Caco-2 (cell line): ENCODE measurements at regions not wholly inside any gene's neighbourhood (a gene's known extent, or its start where the extent isn't known, plus 50 kb on each side); places are given as distances from the start of the nearest gene placed in this dataset.
A peak's percentile ranks its signal among the peaks of the same experiment; 100 is the strongest.

ENCODE experiments used
- BruUV-seq: library from RNA; stranded (reverse); fragments of 400-500 nt; replicated peaks from 2 replicates; lab custom pipeline; 2021; lab: Mats Ljungman, UMichigan
- CTCF ChIA-PET: fragments of 300-600 bp; sonication (Branson Sonifier 250); formaldehyde crosslinking; loops from one replicate; lab custom pipeline; 2022; ENCODE audit warnings: antibody characterized with exemption; lab: Charles Lee
- POLR2A ChIA-PET: fragments of 300-600 bp; sonication (Branson Sonifier 250); formaldehyde crosslinking; loops from one replicate; lab custom pipeline; 2022; ENCODE audit warnings: antibody characterized with exemption; lab: Charles Lee
- DNase-seq, 2 experiments: peaks; one replicate each; pipeline versions ENCODE4 v3.0.0 to v3.0.0-alpha.2; 2020 to 2022
- H3K27me3 ChIP-seq: replicated peaks from 2 replicates; pipeline ENCODE4 v1.6.0; 2011; ENCODE audit warnings: low read length; ENCODE audit not compliant: control insufficient read depth, insufficient read depth
- H3K36me3 ChIP-seq: 2 replicates; pipeline ENCODE4 v1.5.1; 2011; ENCODE audit warnings: low read length; ENCODE audit not compliant: control insufficient read depth, insufficient read depth
- H3K4me1 ChIP-seq: fragments of 250-450 bp; sonication (Bioruptor Pico); 2 replicates; pipeline ENCODE4 v1.5.1; 2020; ENCODE audit warnings: mild to moderate bottlenecking
- H3K4me3 ChIP-seq: 2 replicates; pipeline ENCODE4 v1.5.1; 2011; ENCODE audit warnings: low read depth, mild to moderate bottlenecking, control low read depth, low read length
- H3K9me3 ChIP-seq: fragments of 250-450 bp; sonication (Bioruptor Pico); 2 replicates; pipeline ENCODE4 v1.5.1; 2020; ENCODE audit warnings: mild to moderate bottlenecking, moderate library complexity
- H3K27ac Mint-ChIP-seq: one replicate; pipeline ENCODE4 v1.8.0; 2022; ENCODE audit warnings: mixed read lengths; ENCODE audit not compliant: unreplicated experiment
- H3K27me3 Mint-ChIP-seq: one replicate; pipeline ENCODE4 v1.8.0; 2022; ENCODE audit warnings: mixed read lengths; ENCODE audit not compliant: insufficient read depth, unreplicated experiment
- H3K36me3 Mint-ChIP-seq: one replicate; pipeline ENCODE4 v1.8.0; 2022; ENCODE audit warnings: mild to moderate bottlenecking, mixed read lengths; ENCODE audit not compliant: insufficient read depth, unreplicated experiment
- H3K4me1 Mint-ChIP-seq: one replicate; pipeline ENCODE4 v1.8.0; 2022; ENCODE audit warnings: low read depth, mixed read lengths; ENCODE audit not compliant: unreplicated experiment
- H3K4me3 Mint-ChIP-seq: one replicate; pipeline ENCODE4 v1.8.0; 2022; ENCODE audit warnings: mild to moderate bottlenecking, moderate library complexity, mixed read lengths; ENCODE audit not compliant: unreplicated experiment
- H3K9me3 Mint-ChIP-seq: one replicate; pipeline ENCODE4 v1.8.0; 2022; ENCODE audit warnings: mixed read lengths; ENCODE audit not compliant: unreplicated experiment
- intact Hi-C: fragments of 100-400 bp; cut with micrococcal nuclease; formaldehyde crosslinking; loops from one replicate; pipeline ENCODE4 v1.10.0; 2022; ENCODE audit not compliant: unreplicated experiment
- TF ChIP-seq, protein P1 (sequence below), 2 experiments: fragments of 200-600 bp in 1 of 2; IDR thresholded peaks; 1 replicate in 1 of 2; 2 replicates in 1 of 2; pipeline versions ENCODE4 v1.5.1 to v1.8.0; 2011 to 2022; ENCODE audit warnings: antibody characterized with exemption in 1 of 2, control low read depth in 1 of 2, inconsistent platforms in 1 of 2, low read depth in 1 of 2, low read length in 1 of 2, mild to moderate bottlenecking in 1 of 2, moderate library complexity in 1 of 2; ENCODE audit not compliant: insufficient read depth in 1 of 2, severe bottlenecking in 1 of 2, unreplicated experiment in 1 of 2

DNA sequence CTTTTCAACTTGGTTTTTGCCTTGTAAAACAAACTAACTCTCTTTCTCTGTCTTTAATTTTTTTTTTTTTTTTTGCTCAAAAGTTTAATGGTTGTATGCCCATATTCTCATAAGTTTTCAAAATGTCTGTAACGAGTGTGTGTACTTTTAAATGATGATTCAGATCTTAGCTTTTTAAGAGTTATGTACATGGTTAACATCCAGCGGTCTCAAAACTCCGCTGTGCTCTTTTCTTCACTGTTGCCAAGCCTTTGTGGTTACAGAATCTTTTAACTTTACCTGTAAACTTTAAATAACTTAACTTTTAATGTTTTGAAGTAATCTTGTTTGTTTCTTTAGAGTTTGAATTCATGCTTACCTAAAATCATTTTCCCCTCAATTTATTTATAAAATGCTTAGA is 133.0 kb downstream of the SAMD5 start:
- intact Hi-C loops: loop anchor here (5.0 kb wide), 1 partner anchor 331 kb away; no protein-coding TSS in a partner anchor
- H3K4me3 Mint-ChIP-seq: no peak overlapping the region

DNA sequence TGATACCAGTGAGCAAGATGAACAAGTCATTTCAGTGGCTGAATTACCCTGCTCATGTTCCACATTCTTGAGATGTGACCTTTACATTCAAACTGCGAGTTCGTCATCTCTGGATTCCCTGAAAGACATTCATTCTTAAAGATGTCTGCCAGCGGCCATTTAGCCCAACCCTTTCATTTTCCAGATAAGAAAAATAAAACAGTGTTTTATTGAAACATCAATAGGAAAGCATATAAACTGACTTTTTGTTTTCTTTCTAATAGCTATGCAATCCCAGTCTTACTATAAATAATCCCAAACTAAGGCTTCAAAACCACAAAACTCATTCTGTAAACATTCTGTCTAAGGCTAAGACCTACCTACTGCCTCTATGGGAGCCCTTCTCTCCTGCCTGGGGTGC is 134.0 kb downstream of the SAMD5 start:
- intact Hi-C loops: loop anchor here (1.0 to 5.0 kb wide), 3 partner anchors 67 to 330 kb away; partner anchors contain the start of gene SAMD5
- peak; percentile 65 to 66 for DNase-seq

More for the DNA sequence above, 133.0 kb downstream of the SAMD5 start:
- Mint-ChIP-seq H3K27me3 (no peaks in the 10 kb centered on the region), H3K36me3 (no peaks in the 10 kb centered on the region), H3K9me3 (peaks cover 10% of the 10 kb centered on the region), H3K4me1 (peaks cover 31% of the 10 kb centered on the region), H3K27ac (peak overlapping the region; percentile 33)
- Histone ChIP-seq H3K36me3 (no peaks in the 10 kb centered on the region), H3K4me1 (peaks cover 25% of the 10 kb centered on the region), H3K27me3 (no peaks in the 10 kb centered on the region), H3K4me3 (no peak overlapping the region), H3K9me3 (no peaks in the 10 kb centered on the region)
- no TSS peak for BruUV-seq
- DNase-seq: no peak
- TF ChIP-seq, protein P1, sequence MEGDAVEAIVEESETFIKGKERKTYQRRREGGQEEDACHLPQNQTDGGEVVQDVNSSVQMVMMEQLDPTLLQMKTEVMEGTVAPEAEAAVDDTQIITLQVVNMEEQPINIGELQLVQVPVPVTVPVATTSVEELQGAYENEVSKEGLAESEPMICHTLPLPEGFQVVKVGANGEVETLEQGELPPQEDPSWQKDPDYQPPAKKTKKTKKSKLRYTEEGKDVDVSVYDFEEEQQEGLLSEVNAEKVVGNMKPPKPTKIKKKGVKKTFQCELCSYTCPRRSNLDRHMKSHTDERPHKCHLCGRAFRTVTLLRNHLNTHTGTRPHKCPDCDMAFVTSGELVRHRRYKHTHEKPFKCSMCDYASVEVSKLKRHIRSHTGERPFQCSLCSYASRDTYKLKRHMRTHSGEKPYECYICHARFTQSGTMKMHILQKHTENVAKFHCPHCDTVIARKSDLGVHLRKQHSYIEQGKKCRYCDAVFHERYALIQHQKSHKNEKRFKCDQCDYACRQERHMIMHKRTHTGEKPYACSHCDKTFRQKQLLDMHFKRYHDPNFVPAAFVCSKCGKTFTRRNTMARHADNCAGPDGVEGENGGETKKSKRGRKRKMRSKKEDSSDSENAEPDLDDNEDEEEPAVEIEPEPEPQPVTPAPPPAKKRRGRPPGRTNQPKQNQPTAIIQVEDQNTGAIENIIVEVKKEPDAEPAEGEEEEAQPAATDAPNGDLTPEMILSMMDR (IDR thresholded peaks at IDR 0.05; ENCODE audit: insufficient read depth in 1 of 2, low read depth in 1 of 2, low read length in 1 of 2, severe bottlenecking in 1 of 2, unreplicated experiment in 1 of 2): no peak
- CTCF ChIA-PET: no interaction called here
- POLR2A ChIA-PET: no interaction called here

DNA sequence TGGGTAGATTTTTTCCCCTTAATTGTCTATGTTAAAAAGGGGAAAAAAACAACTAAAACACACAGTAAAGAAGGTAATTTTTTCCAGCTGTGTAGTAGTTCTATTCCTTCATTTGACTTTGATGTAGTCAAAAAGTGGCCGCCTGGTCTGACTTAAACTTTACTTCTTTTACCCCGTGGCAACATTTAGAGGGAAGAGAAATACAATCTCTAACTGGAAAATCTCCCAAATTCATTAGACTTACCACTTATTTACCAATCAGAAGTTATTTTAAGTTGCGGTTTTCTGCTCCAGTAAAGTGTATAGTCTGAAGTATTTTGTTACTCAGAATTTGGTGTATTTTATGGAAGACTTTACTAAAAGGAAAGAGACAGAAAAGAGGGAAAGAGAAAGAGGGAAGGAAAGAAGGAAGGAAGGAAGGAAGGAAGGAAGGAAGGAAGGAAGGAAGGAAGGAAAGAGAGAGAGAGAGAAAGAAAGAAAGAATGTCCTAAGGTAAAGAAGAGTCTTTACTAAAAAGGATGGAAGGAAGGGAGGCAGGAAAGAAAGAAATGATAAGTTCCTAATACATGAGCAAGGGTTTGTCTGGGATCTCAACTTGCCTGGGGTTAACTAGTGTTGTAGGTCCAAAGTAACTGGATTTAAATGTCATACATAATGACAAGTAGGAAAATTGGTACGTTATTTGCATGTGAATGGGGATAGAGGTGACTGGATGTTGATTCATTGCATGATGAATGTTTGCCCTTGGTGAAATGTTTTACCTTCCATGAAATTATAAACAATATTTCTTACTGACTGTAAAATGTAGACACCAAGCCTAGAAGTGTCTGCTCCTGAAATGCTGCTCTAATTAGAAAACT is 135.1 kb downstream of the SAMD5 start:
- no peaks in the 10 kb centered on the region for H3K36me3 Mint-ChIP-seq
- H3K27me3 ChIP-seq: no peaks in the 10 kb centered on the region
- ChIA-PET CTCF (no interaction called here), POLR2A (no interaction called here)
- no peak overlapping the region for H3K4me3 Mint-ChIP-seq
- H3K9me3 ChIP-seq: no peaks in the 10 kb centered on the region
- H3K4me3 ChIP-seq: no peak overlapping the region
- H3K36me3 ChIP-seq: no peaks in the 10 kb centered on the region
- H3K4me1 Mint-ChIP-seq: peaks cover 31% of the 10 kb centered on the region
- no peak for DNase-seq
- peaks cover 10% of the 10 kb centered on the region for H3K9me3 Mint-ChIP-seq
- peaks cover 25% of the 10 kb centered on the region for H3K4me1 ChIP-seq
- H3K27ac Mint-ChIP-seq: peak overlapping the region; percentile 89
- no TSS peak for BruUV-seq
- no peaks in the 10 kb centered on the region for H3K27me3 Mint-ChIP-seq
- TF ChIP-seq, protein P1 (IDR thresholded peaks at IDR 0.05; ENCODE audit: insufficient read depth in 1 of 2, low read depth in 1 of 2, low read length in 1 of 2, severe bottlenecking in 1 of 2, unreplicated experiment in 1 of 2): no peak
- intact Hi-C loops: loop anchor here (2.0 to 5.0 kb wide), 2 partner anchors 135 to 329 kb away; partner anchors contain the start of gene SAMD5

More for the DNA sequence above, 134.0 kb downstream of the SAMD5 start:
- Mint-ChIP-seq H3K9me3 (peaks cover 10% of the 10 kb centered on the region), H3K4me1 (peaks cover 31% of the 10 kb centered on the region), H3K27ac (peak overlapping the region; percentile 89), H3K4me3 (peak overlapping the region; percentile 40), H3K27me3 (no peaks in the 10 kb centered on the region), H3K36me3 (no peaks in the 10 kb centered on the region)
- Histone ChIP-seq H3K9me3 (no peaks in the 10 kb centered on the region), H3K4me3 (no peak overlapping the region), H3K36me3 (no peaks in the 10 kb centered on the region), H3K27me3 (no peaks in the 10 kb centered on the region), H3K4me1 (peaks cover 25% of the 10 kb centered on the region)
- CTCF ChIA-PET: interaction anchor here (0.6 kb wide), 1 partner anchor 9 kb away, joined by 3 read pairs; no protein-coding TSS in a partner anchor
- TF ChIP-seq, protein P1 (IDR thresholded peaks at IDR 0.05; ENCODE audit: insufficient read depth in 1 of 2, low read depth in 1 of 2, low read length in 1 of 2, severe bottlenecking in 1 of 2, unreplicated experiment in 1 of 2): no peak
- POLR2A ChIA-PET: no interaction called here
- BruUV-seq: no TSS peak
